ENCODE measurements at regions not wholly inside any gene's neighbourhood (a gene's known extent, or its start where the extent isn't known, plus 50 kb on each side); places are given as distances from the start of the nearest gene placed in this dataset.
A peak's percentile ranks its signal among the peaks of the same experiment; 100 is the strongest.

- DNase-seq: no peak
Observed at GRCh38 chr18:60987963-60988362, 345.3 kb upstream of the CDH20 start.

GRCh38 chr18:60996326-60996725, 336.9 kb upstream of the CDH20 start:
- DNase-seq: no peak

- no peak for DNase-seq
Observed at GRCh38 chr18:60996822-60997221, 336.4 kb upstream of the CDH20 start.

GRCh38 chr18:61001138-61001537, 332.1 kb upstream of the CDH20 start:
- no peak for DNase-seq

DNA sequence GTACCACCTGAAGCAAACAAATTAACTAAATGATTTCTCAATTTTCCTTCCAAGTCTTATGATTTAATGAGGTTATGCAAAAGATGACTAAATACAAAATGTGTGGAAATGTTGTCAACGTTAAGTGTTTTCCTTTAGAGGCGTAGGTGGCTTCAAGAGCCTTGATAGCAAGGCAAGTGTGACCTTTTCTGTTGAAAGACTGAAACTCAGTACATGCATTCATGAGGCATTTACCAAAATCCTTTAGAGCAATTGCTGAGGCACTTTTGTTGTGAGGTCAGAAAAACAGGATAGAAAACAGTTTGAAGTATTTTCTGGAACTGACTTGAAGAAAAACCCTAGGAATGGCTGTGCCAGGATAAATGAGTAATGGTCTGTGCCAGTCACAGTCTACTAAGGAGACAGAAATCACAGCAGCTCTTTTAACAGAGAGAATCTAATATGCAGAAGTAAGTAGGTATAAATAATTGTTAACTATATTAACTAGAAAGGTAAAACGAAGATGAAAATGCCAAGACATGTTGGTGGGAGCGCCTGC, 326.5 kb upstream of the CDH20 start:
- DNase-seq: no peak

GRCh38 chr18:61019338-61020301, 313.6 kb upstream of the CDH20 start:
- no peak for DNase-seq

DNA sequence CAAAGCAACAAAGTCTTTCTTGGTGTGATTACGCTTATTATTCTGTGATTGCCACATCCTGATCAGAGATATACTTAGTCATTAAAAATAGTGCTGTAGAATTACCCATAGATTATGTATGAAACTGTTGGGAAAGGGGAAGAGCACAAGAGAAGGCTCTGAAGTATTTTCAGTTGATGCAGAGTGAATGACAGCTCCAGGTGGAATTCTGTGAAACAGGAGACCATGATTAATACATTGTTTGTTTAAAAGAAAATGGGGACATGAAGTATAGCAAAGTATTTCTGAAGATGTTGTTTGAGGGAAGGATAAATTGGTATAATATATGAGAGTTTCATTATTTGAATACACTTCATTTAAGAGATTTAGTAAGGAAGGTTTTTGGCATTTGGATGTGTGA, 307.6 kb upstream of the CDH20 start:
- DNase-seq: no peak

- no peak for DNase-seq
Observed at GRCh38 chr18:61031626-61032025, 301.6 kb upstream of the CDH20 start.

DNA sequence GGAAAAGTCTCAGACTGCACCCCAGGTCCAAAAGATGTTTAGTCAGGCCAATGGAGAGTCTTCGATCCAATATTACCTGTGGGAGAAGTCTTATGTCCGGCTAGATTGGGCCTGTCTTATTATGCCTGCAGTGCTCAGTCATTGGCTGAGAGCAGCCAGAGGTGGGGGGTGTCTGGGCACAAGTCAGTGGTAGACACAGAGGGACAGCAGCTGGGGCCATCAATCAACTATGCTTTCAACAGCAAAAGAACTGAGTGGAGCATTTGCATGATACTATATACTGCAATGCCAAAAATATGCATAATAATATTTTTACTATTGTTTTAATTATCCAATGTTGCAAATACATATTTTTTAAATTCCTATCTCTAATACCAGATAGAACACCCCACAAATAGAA, 298.6 kb upstream of the CDH20 start:
- no peak for DNase-seq

GRCh38 chr18:61039251-61039650, 294.0 kb upstream of the CDH20 start:
- no peak for DNase-seq

DNA sequence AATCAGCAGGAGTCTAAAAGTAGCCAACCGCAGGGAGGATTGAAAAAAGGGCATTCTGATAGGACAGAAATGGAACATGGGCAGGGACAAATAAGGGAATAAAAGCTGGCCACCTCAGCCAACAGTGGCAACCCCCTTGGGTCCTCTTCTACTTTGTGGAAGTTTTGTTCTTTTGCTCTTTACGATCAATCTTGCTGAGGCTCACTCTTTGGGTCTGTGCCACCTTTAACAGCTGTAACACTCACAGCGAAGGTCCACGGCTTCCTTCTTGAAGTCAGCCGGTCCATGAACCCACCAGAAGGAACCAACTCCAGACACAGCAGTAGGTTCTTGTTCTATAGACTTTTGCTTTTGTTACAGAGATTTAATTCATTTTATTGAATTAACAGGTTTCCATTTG, 285.4 kb upstream of the CDH20 start:
- DNase-seq: no peak

- no peak for DNase-seq
Observed at GRCh38 chr18:61057443-61057842, 275.8 kb upstream of the CDH20 start.

DNA sequence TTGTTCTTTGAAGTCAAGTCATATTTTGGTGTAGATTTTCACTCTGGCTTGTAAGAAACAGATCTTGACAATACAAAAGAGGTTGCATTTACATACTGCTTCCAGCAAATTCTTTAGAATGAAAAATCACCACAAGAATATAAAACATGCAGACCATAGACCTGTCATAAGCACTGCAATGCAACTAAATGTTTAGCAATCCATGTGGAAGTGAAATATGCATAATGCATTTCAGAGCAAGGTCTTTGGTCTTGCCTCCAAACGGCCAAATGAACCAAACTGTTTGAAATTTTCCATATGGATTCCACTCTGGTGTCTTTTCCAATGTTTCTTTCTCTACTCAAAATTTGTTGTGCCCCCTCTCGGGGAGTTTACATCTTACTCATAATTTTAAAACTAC, 271.0 kb upstream of the CDH20 start:
- DNase-seq: no peak

- peak; percentile 57 to 91 for DNase-seq
Observed at GRCh38 chr18:61064911-61065310, 268.3 kb upstream of the CDH20 start.

GRCh38 chr18:61076986-61077385, 256.2 kb upstream of the CDH20 start:
- peak; percentile 49 to 89 for DNase-seq

GRCh38 chr18:61079714-61080113, 253.5 kb upstream of the CDH20 start:
- no peak for DNase-seq

- DNase-seq: no peak
Observed at GRCh38 chr18:61080954-61081528, 252.2 kb upstream of the CDH20 start.

DNA sequence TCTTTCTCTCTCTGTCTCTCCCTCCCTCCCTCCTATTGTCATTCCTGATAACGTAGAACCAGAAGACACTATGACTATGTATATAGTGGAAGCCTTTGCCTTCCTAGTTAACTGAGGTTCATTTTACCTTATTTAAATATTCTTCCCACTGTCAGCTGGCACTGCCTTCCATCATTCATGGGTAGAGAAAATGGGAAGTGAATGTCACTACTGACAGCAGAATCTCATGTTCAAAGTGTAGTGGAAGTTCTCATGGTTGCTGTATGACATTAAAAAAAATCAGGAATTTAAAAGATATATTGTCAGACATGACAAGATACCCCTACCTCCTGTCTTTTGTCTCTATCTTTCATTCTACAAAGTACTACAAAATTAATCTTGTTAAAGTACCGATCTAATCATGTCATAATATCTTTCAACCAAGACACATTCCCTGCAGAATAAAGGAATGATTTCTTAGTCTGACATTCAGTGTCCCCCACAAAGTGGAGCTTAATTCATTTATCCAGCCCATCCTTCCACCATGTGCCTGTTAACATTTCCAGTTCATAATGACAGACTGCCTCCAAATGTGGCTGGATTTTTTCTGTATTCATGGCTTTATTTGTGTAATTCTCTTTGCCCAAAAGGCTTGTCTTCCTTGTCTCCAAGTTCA, 250.1 kb upstream of the CDH20 start:
- DNase-seq: no peak

DNA sequence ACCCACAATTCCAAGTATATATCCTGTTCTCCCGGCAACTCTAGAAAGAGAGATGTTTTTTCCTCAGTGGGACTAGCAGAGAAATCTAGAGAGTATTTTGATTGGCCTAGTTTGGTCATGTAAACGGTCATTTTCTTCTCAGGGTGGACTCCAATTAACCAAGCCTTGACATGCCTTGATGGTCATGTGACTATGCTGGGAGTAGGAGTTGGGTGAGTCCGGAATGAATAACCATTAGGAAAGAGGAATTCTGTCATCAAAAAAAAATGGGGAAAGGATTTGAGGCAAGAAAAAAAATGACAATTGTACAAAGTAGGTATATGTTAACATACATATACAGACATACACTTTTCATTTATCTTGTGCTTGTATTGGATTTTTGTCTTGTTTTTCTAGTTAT, 248.2 kb upstream of the CDH20 start:
- DNase-seq: no peak

GRCh38 chr18:61085761-61086160, 247.5 kb upstream of the CDH20 start:
- DNase-seq: peak; percentile 6 to 27

- DNase-seq: no peak
Observed at GRCh38 chr18:61086657-61087056, 246.6 kb upstream of the CDH20 start.

GRCh38 chr18:61091379-61091778, 241.9 kb upstream of the CDH20 start:
- DNase-seq: no peak

DNA sequence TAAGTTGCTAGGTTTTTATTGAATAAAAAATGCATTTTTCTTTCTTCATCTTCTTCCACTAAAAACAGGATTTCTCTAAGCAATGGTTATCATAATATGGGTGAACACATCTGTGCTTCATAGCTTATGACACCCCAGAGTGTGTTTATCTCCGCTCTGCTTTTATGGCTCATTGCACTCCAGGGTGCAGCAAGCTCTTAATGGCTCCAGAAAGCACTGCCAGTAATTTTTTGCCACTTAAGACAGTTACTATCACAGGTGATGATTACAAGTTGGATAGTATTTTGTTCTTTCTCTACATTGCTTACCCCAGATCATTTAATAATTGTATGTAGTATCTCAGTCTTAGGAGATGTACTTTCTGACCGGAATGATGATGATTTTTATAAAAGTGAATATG, 239.3 kb upstream of the CDH20 start:
- DNase-seq: peak; percentile 29 to 86

GRCh38 chr18:61096226-61096625, 237.0 kb upstream of the CDH20 start:
- DNase-seq: no peak
